Upper lobe of left lung (tissue), 4 donors: ENCODE measurements at regions not wholly inside any gene's neighbourhood (a gene's known extent, or its start where the extent isn't known, plus 50 kb on each side); places are given as distances from the start of the nearest gene placed in this dataset.

Experiments
- POLR2A ChIP-seq, 4 donors: fragments of 450-650 bp; IDR thresholded peaks; one replicate each; pipeline ENCODE4 v1.5.1; 2016 to 2017; ENCODE audit warnings: antibody characterized with exemption in 4 of 4, mild to moderate bottlenecking in 2 of 4
- TF ChIP-seq, protein P1 (sequence below), 6 experiments: fragments of 450-650 bp in 4 of 6; fragments of 200-600 bp in 2 of 6; sonication (generic) in 2 of 6; IDR thresholded peaks; one replicate each; pipeline ENCODE4 v1.5.1; 2016 to 2019; ENCODE audit warnings: antibody characterized with exemption in 6 of 6

DNA sequence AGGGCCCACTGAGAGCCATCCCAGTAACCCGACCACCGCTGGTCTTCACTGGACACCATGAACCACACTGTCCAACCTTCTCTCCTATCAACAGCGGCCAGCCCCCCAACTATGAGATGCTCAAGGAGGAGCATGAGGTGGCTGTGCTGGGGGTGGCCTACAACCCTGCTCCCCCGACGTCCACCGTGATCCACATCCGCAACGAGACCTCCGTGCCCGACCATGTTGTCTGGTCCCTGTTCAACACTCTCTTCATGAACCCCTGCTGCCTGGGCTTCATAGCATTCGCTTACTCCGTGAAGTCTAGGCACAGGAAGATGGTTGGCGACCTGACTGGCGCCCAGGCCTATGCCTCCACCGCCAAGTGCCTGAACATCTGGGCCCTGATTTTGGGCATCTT is 423.8 kb upstream of the EPHA5 start:
- TF ChIP-seq, protein P1, sequence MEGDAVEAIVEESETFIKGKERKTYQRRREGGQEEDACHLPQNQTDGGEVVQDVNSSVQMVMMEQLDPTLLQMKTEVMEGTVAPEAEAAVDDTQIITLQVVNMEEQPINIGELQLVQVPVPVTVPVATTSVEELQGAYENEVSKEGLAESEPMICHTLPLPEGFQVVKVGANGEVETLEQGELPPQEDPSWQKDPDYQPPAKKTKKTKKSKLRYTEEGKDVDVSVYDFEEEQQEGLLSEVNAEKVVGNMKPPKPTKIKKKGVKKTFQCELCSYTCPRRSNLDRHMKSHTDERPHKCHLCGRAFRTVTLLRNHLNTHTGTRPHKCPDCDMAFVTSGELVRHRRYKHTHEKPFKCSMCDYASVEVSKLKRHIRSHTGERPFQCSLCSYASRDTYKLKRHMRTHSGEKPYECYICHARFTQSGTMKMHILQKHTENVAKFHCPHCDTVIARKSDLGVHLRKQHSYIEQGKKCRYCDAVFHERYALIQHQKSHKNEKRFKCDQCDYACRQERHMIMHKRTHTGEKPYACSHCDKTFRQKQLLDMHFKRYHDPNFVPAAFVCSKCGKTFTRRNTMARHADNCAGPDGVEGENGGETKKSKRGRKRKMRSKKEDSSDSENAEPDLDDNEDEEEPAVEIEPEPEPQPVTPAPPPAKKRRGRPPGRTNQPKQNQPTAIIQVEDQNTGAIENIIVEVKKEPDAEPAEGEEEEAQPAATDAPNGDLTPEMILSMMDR (IDR thresholded peaks at IDR 0.05) = no peak
- TF ChIP-seq POLR2A (IDR thresholded peaks at IDR 0.05) = no peak
